ENCODE measurements at regions not wholly inside any gene's neighbourhood (a gene's known extent, or its start where the extent isn't known, plus 50 kb on each side); places are given as distances from the start of the nearest gene placed in this dataset.

DNA sequence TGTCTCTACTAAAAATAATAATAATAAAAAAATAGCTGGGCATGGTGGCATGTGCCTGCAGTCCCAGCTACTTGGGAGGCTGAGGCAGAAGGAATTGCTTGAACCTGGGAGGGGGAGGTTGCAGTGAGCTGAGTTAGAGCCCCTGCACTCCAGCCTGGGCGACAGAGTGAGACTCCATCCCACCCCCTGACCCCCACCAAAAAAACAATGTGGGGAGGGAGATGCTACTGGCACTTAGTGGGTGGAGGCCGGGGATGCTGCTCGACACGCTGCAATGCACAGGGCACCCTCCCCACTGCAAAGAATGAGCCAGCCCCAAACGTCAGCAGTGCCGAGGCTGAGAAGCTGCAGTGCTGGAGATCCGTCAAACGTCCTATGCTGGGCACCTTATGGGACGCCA, 77.5 kb upstream of the MAP1LC3B2 start:
- peaks cover 15% of the 10 kb centered on the region for H3K27me3 ChIP-seq (ENCODE audit: control insufficient read depth, insufficient read depth, low read length)

GRCh38 chr12:116482179-116482578, 77.0 kb upstream of the MAP1LC3B2 start:
- H3K27me3 ChIP-seq (ENCODE audit: control insufficient read depth, insufficient read depth, low read length), result peaks cover 15% of the 10 kb centered on the region
- H3K9me3 ChIP-seq (ENCODE audit: control insufficient read depth, low read length), result no peaks in the 10 kb centered on the region
- H3K4me3 ChIP-seq (ENCODE audit: low read length), result no peak overlapping the region
- H3K9ac ChIP-seq (ENCODE audit: low read length), result no peak overlapping the region
- H3K4me1 ChIP-seq (ENCODE audit: control insufficient read depth, insufficient read depth, low read length), result no peaks in the 10 kb centered on the region
- no peaks in the 10 kb centered on the region for H3K36me3 ChIP-seq (ENCODE audit: control insufficient read depth, insufficient read depth, low read length)

More for the DNA sequence above, 77.5 kb upstream of the MAP1LC3B2 start:
- no peaks in the 10 kb centered on the region for H3K36me3 ChIP-seq (ENCODE audit: control insufficient read depth, insufficient read depth, low read length)
- no peaks in the 10 kb centered on the region for H3K4me1 ChIP-seq (ENCODE audit: control insufficient read depth, insufficient read depth, low read length)
- H3K9me3 ChIP-seq (ENCODE audit: control insufficient read depth, low read length), result no peaks in the 10 kb centered on the region
- no peak overlapping the region for H3K9ac ChIP-seq (ENCODE audit: low read length)
- no peak overlapping the region for H3K4me3 ChIP-seq (ENCODE audit: low read length)

DNA sequence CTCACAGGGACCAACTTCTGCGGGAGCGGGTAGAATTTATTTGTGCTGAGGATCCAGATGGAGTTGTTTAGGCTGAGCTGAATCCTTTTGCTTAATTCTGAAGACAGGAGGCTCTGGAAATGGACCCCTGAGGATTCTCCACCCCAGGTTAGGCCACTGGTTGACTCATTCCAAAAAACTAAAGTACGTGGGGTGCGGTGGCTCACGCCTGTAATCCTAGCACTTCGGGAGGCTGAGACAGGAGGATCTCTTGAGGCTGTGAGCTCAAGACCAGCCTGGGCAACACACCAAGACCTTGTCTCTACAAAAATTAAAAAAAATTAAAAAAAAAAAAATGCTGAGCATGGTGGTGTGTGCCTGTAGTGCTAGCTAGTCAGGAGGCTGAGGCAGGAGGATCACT, 76.3 kb upstream of the MAP1LC3B2 start:
- no peak overlapping the region for H3K9ac ChIP-seq (ENCODE audit: low read length)
- H3K36me3 ChIP-seq (ENCODE audit: control insufficient read depth, insufficient read depth, low read length), result no peaks in the 10 kb centered on the region
- H3K9me3 ChIP-seq (ENCODE audit: control insufficient read depth, low read length), result no peaks in the 10 kb centered on the region
- H3K4me3 ChIP-seq (ENCODE audit: low read length), result no peak overlapping the region
- peaks cover 15% of the 10 kb centered on the region for H3K27me3 ChIP-seq (ENCODE audit: control insufficient read depth, insufficient read depth, low read length)
- H3K4me1 ChIP-seq (ENCODE audit: control insufficient read depth, insufficient read depth, low read length), result no peaks in the 10 kb centered on the region

- no peaks in the 10 kb centered on the region for H3K9me3 ChIP-seq (ENCODE audit: control insufficient read depth, low read length)
- H3K27me3 ChIP-seq (ENCODE audit: control insufficient read depth, insufficient read depth, low read length), result peaks cover 15% of the 10 kb centered on the region
- H3K4me1 ChIP-seq (ENCODE audit: control insufficient read depth, insufficient read depth, low read length), result no peaks in the 10 kb centered on the region
- H3K9ac ChIP-seq (ENCODE audit: low read length), result no peak overlapping the region
- no peak overlapping the region for H3K4me3 ChIP-seq (ENCODE audit: low read length)
- no peaks in the 10 kb centered on the region for H3K36me3 ChIP-seq (ENCODE audit: control insufficient read depth, insufficient read depth, low read length)
These were observed 75.0 kb upstream of the MAP1LC3B2 start for GRCh38 chr12:116483959-116484750.

GRCh38 chr12:116484807-116485206, 74.4 kb upstream of the MAP1LC3B2 start:
- peaks cover 15% of the 10 kb centered on the region for H3K27me3 ChIP-seq (ENCODE audit: control insufficient read depth, insufficient read depth, low read length)
- no peak overlapping the region for H3K9ac ChIP-seq (ENCODE audit: low read length)
- no peak overlapping the region for H3K4me3 ChIP-seq (ENCODE audit: low read length)
- no peaks in the 10 kb centered on the region for H3K9me3 ChIP-seq (ENCODE audit: control insufficient read depth, low read length)
- H3K36me3 ChIP-seq (ENCODE audit: control insufficient read depth, insufficient read depth, low read length), result no peaks in the 10 kb centered on the region
- H3K4me1 ChIP-seq (ENCODE audit: control insufficient read depth, insufficient read depth, low read length), result no peaks in the 10 kb centered on the region

DNA sequence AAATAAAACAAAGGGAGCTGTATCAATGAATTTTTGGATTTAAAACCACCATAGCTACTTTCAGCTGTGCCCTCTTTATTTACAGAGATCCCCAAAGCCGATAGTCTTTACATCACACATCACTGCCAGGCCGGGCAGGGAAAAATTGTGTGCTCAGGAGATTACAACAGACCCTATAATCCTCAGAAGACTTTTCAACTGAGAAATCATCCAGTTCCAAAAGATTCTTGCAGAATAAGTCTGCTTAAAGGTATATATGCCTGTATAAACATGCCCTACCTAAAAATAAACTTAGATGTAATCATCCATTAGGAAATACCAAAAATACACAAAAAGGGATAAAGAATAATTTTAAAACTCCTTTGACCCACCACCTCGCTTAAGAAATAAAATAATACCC, 70.1 kb upstream of the MAP1LC3B2 start:
- Histone ChIP-seq H3K9ac (ENCODE audit: low read length) (no peak overlapping the region), H3K36me3 (ENCODE audit: control insufficient read depth, insufficient read depth, low read length) (no peaks in the 10 kb centered on the region), H3K9me3 (ENCODE audit: control insufficient read depth, low read length) (no peaks in the 10 kb centered on the region), H3K4me1 (ENCODE audit: control insufficient read depth, insufficient read depth, low read length) (no peaks in the 10 kb centered on the region), H3K4me3 (ENCODE audit: low read length) (no peak overlapping the region), H3K27me3 (ENCODE audit: control insufficient read depth, insufficient read depth, low read length) (no peaks in the 10 kb centered on the region)

- Histone ChIP-seq H3K9me3 (ENCODE audit: control insufficient read depth, low read length) (no peaks in the 10 kb centered on the region), H3K4me3 (ENCODE audit: low read length) (no peak overlapping the region), H3K36me3 (ENCODE audit: control insufficient read depth, insufficient read depth, low read length) (no peaks in the 10 kb centered on the region), H3K4me1 (ENCODE audit: control insufficient read depth, insufficient read depth, low read length) (no peaks in the 10 kb centered on the region), H3K27me3 (ENCODE audit: control insufficient read depth, insufficient read depth, low read length) (no peaks in the 10 kb centered on the region), H3K9ac (ENCODE audit: low read length) (no peak overlapping the region)
These were observed 68.7 kb upstream of the MAP1LC3B2 start for GRCh38 chr12:116490471-116490870.

DNA sequence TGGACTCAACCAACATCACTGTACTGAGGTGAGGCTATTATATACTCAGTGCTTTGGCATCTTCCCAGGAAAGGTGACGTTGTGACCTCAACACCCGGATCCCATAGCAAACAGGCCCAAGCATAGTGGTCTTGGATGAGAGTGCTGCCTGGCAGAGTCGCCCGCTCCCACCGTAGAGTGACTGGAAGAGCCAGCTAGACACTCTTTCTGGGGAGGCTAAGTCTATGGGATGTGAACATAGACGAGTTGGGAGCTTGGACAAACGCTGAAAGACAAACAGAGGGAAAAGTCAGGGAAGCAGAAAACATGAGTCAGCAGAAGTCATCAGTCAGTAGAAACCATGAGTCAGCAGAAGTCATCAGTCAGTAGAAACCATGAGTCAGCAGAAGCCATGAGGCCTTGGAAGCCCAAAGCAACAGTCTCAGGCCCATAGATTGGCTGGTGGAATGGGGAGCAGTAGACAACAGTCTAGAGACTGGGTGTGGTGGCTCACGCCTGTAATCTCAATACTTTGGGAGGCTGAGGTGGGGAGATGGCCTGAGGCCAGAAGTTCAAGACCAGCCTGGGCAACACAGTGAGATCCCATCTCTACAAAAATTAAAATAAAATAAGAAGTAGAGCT, 66.4 kb upstream of the MAP1LC3B2 start:
- H3K9ac ChIP-seq (ENCODE audit: low read length), result no peak overlapping the region
- H3K36me3 ChIP-seq (ENCODE audit: control insufficient read depth, insufficient read depth, low read length), result no peaks in the 10 kb centered on the region
- no peaks in the 10 kb centered on the region for H3K27me3 ChIP-seq (ENCODE audit: control insufficient read depth, insufficient read depth, low read length)
- H3K9me3 ChIP-seq (ENCODE audit: control insufficient read depth, low read length), result no peaks in the 10 kb centered on the region
- peaks cover 8% of the 10 kb centered on the region for H3K4me1 ChIP-seq (ENCODE audit: control insufficient read depth, insufficient read depth, low read length)
- no peak overlapping the region for H3K4me3 ChIP-seq (ENCODE audit: low read length)

DNA sequence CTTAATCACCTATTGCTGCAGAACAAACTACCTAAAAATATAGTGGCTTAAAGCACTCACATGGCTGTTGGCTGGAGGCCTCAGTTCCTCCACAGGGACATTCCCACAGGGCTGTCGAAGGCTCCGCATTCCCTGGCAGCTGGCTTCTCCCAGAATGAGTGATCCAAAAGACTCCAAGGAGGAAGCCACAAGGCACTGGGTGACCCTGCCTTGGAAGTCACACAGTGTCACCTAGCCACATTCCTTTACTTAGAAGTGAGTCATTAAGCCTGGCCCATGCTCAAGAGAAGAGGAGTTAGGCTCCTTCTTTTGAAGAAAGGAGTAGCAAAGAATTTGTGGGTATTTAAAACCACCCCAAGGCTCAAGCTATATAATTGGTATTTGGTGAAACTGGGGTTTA, 63.9 kb upstream of the MAP1LC3B2 start:
- Histone ChIP-seq H3K36me3 (ENCODE audit: control insufficient read depth, insufficient read depth, low read length) (no peaks in the 10 kb centered on the region), H3K4me3 (ENCODE audit: low read length) (no peak overlapping the region), H3K4me1 (ENCODE audit: control insufficient read depth, insufficient read depth, low read length) (peaks cover 8% of the 10 kb centered on the region), H3K9ac (ENCODE audit: low read length) (no peak overlapping the region), H3K27me3 (ENCODE audit: control insufficient read depth, insufficient read depth, low read length) (no peaks in the 10 kb centered on the region), H3K9me3 (ENCODE audit: control insufficient read depth, low read length) (no peaks in the 10 kb centered on the region)

- no peak overlapping the region for H3K9ac ChIP-seq (ENCODE audit: low read length)
- peaks cover 12% of the 10 kb centered on the region for H3K4me1 ChIP-seq (ENCODE audit: control insufficient read depth, insufficient read depth, low read length)
- no peaks in the 10 kb centered on the region for H3K36me3 ChIP-seq (ENCODE audit: control insufficient read depth, insufficient read depth, low read length)
- H3K9me3 ChIP-seq (ENCODE audit: control insufficient read depth, low read length), result no peaks in the 10 kb centered on the region
- H3K4me3 ChIP-seq (ENCODE audit: low read length), result no peak overlapping the region
- no peaks in the 10 kb centered on the region for H3K27me3 ChIP-seq (ENCODE audit: control insufficient read depth, insufficient read depth, low read length)
These were observed 62.1 kb upstream of the MAP1LC3B2 start for GRCh38 chr12:116497051-116497591.

- Histone ChIP-seq H3K36me3 (ENCODE audit: control insufficient read depth, insufficient read depth, low read length) (no peaks in the 10 kb centered on the region), H3K9me3 (ENCODE audit: control insufficient read depth, low read length) (no peaks in the 10 kb centered on the region), H3K9ac (ENCODE audit: low read length) (no peak overlapping the region), H3K27me3 (ENCODE audit: control insufficient read depth, insufficient read depth, low read length) (no peaks in the 10 kb centered on the region), H3K4me1 (ENCODE audit: control insufficient read depth, insufficient read depth, low read length) (peaks cover 23% of the 10 kb centered on the region), H3K4me3 (ENCODE audit: low read length) (no peak overlapping the region)
These were observed 60.7 kb upstream of the MAP1LC3B2 start for GRCh38 chr12:116498471-116498870.

DNA sequence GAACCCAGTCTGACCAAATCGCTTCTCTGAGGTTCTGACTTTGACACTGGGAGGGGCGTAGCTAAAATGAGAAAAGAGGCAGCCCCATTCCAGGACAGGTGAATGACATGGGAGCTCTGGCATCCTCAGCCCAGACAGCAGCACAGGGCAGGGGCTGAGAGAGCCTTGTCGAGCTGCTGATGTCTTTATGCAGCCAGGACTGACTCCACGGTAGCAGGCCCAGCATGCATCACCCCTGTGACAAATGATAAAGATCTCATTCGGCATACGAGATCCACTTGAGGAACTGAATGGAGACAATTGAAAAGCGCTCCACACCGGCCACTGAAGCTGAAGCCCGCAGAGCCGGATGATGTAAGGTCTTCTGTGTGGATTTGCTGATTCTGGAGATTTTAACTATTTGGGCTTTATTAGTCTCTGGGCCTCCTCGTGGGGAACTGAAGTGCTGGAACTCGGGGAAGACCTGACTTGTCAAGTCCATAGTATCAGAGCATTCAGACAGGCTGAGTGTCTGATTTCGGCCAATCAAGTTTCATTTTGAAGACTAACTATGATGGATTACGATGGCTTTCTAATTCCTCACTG, 56.9 kb upstream of the MAP1LC3B2 start:
- peaks cover 19% of the 10 kb centered on the region for H3K4me1 ChIP-seq (ENCODE audit: control insufficient read depth, insufficient read depth, low read length)
- H3K27me3 ChIP-seq (ENCODE audit: control insufficient read depth, insufficient read depth, low read length), result peaks cover 4% of the 10 kb centered on the region
- H3K4me3 ChIP-seq (ENCODE audit: low read length), result no peak overlapping the region
- no peaks in the 10 kb centered on the region for H3K36me3 ChIP-seq (ENCODE audit: control insufficient read depth, insufficient read depth, low read length)
- no peak overlapping the region for H3K9ac ChIP-seq (ENCODE audit: low read length)
- H3K9me3 ChIP-seq (ENCODE audit: control insufficient read depth, low read length), result no peaks in the 10 kb centered on the region
